HCT116 (cell line): ENCODE measurements at regions not wholly inside any gene's neighbourhood (a gene's known extent, or its start where the extent isn't known, plus 50 kb on each side); places are given as distances from the start of the nearest gene placed in this dataset.

Source experiments
- FOSL1 ChIP-seq: IDR thresholded peaks from 2 replicates; pipeline ENCODE4 v1.6.1; 2012; ENCODE audit warnings: low read depth
- POLR2A ChIP-seq: IDR thresholded peaks from 2 replicates; pipeline ENCODE4 v1.7.0; 2011; ENCODE audit warnings: borderline replicate concordance; ENCODE audit not compliant: insufficient read depth, insufficient read length; ENCODE audit errors: extremely low read depth
- POLR2AphosphoS5 ChIP-seq: IDR thresholded peaks from 2 replicates; pipeline ENCODE4 v1.6.1; 2011; ENCODE audit warnings: mild to moderate bottlenecking, low read depth, low read length, moderate library complexity
- TCF7L2 ChIP-seq: IDR thresholded peaks from 2 replicates; pipeline ENCODE4 v1.7.0; 2011; ENCODE audit warnings: borderline replicate concordance, inconsistent platforms; ENCODE audit not compliant: insufficient read depth, insufficient read length; ENCODE audit errors: extremely low read depth
- YY1 ChIP-seq: IDR thresholded peaks from 2 replicates; pipeline ENCODE4 v1.6.1; 2011; ENCODE audit warnings: low read length, low read depth, moderate library complexity, mild to moderate bottlenecking; ENCODE audit not compliant: insufficient replicate concordance; ENCODE audit errors: extremely low read depth
- TF ChIP-seq, protein P1 (sequence below), 3 experiments: fragments of 200-600 bp in 1 of 3; sonication (generic) in 1 of 3; IDR thresholded peaks in 2 of 3; conservative IDR thresholded peaks in 1 of 3; 2 replicates each; pipeline ENCODE4 v1.5.1; 2012 to 2017; ENCODE audit warnings: low read depth in 2 of 3, low read length in 2 of 3, antibody characterized with exemption in 1 of 3, borderline replicate concordance in 1 of 3, control low read depth in 1 of 3, mild to moderate bottlenecking in 1 of 3, mixed read lengths in 1 of 3, mixed run types in 1 of 3, moderate library complexity in 1 of 3; ENCODE audit not compliant: insufficient read depth in 1 of 3

DNA sequence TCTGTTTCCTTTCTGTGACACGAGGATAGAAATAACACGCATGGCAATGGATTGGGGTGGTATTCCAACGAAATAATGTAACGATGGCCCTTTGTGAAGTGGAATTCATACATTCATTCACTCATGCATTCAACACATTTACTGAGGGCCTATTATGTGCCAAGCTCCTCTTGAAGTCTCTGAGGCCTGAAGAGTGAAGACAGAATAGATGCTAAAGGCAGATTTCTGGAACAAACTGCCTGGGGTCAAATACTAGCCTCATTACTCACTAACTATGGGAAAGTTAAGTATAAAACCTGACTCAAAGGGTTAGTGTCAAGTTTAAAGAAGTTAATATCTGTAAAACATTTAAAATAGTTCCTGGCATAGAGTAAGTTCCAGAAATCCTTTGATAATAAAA lies 279.6 kb upstream of the SULF2 start:
- TF ChIP-seq POLR2A (no peak), POLR2AphosphoS5 (no peak), YY1 (no peak), FOSL1 (no peak), TCF7L2 (no peak)
- TF ChIP-seq, protein P1, sequence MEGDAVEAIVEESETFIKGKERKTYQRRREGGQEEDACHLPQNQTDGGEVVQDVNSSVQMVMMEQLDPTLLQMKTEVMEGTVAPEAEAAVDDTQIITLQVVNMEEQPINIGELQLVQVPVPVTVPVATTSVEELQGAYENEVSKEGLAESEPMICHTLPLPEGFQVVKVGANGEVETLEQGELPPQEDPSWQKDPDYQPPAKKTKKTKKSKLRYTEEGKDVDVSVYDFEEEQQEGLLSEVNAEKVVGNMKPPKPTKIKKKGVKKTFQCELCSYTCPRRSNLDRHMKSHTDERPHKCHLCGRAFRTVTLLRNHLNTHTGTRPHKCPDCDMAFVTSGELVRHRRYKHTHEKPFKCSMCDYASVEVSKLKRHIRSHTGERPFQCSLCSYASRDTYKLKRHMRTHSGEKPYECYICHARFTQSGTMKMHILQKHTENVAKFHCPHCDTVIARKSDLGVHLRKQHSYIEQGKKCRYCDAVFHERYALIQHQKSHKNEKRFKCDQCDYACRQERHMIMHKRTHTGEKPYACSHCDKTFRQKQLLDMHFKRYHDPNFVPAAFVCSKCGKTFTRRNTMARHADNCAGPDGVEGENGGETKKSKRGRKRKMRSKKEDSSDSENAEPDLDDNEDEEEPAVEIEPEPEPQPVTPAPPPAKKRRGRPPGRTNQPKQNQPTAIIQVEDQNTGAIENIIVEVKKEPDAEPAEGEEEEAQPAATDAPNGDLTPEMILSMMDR (IDR thresholded peaks at IDR 0.05 in 2 of 3, conservative IDR thresholded peaks at IDR 0.05 in 1 of 3; ENCODE audit: borderline replicate concordance in 1 of 3, insufficient read depth in 1 of 3, low read depth in 2 of 3, low read length in 2 of 3): no peak
